22Rv1 (cell line): ENCODE measurements at regions not wholly inside any gene's neighbourhood (a gene's known extent, or its start where the extent isn't known, plus 50 kb on each side); places are given as distances from the start of the nearest gene placed in this dataset.

Experiments
- ZFX ChIP-seq: fragments of 450-650 bp; IDR thresholded peaks from 2 replicates; pipeline ENCODE4 v1.6.1; 2017; ENCODE audit warnings: antibody characterized with exemption, borderline replicate concordance
- TF ChIP-seq, protein P1 (sequence below): fragments of 450-650 bp; IDR thresholded peaks from 2 replicates; pipeline ENCODE4 v1.5.1; 2017; ENCODE audit warnings: mild to moderate bottlenecking

DNA sequence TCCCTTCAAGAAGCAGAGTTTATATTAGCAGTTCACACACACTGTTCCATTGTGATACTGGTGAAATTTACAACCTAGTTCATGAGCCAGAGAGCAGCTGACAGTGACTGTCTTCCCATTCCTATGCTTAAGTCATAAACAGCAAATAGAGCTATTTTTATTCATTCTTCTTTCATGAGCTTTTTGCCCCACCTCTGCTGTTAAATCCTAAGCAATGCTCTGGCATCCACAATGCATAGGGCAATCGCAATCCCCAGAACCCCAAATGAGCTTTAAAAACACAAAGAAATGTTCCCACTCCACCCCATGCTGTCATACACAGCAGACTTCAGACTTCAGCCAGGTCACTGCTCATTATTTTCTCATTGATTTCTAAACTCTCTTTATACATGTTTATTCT, 307.5 kb downstream of the ETS1 start:
- TF ChIP-seq, protein P1, sequence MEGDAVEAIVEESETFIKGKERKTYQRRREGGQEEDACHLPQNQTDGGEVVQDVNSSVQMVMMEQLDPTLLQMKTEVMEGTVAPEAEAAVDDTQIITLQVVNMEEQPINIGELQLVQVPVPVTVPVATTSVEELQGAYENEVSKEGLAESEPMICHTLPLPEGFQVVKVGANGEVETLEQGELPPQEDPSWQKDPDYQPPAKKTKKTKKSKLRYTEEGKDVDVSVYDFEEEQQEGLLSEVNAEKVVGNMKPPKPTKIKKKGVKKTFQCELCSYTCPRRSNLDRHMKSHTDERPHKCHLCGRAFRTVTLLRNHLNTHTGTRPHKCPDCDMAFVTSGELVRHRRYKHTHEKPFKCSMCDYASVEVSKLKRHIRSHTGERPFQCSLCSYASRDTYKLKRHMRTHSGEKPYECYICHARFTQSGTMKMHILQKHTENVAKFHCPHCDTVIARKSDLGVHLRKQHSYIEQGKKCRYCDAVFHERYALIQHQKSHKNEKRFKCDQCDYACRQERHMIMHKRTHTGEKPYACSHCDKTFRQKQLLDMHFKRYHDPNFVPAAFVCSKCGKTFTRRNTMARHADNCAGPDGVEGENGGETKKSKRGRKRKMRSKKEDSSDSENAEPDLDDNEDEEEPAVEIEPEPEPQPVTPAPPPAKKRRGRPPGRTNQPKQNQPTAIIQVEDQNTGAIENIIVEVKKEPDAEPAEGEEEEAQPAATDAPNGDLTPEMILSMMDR, result no peak
- no peak for TF ChIP-seq ZFX
